Activated T-helper 17 cell treated with anti-CD3 and anti-CD28 coated beads, Interleukin-2, amount 50 U/mL, for 72 hours (primary cell): ENCODE measurements at regions not wholly inside any gene's neighbourhood (a gene's known extent, or its start where the extent isn't known, plus 50 kb on each side); places are given as distances from the start of the nearest gene placed in this dataset.

Experiments used
- ATAC-seq: fragments of 150-1000 bp; cut with Tn5 transposase; replicated peaks from 2 replicates; pipeline ENCODE4 v1.10.0; 2021; ENCODE audit warnings: mild to moderate bottlenecking, moderate library complexity
- H3K27ac Mint-ChIP-seq: one replicate; pipeline ENCODE4 v1.8.0; 2022; ENCODE audit warnings: mixed read lengths
- H3K27me3 Mint-ChIP-seq: one replicate; pipeline ENCODE4 v1.8.0; 2022; ENCODE audit warnings: mixed read lengths
- H3K36me3 Mint-ChIP-seq: one replicate; pipeline ENCODE4 v1.8.0; 2022; ENCODE audit warnings: low read depth, mild to moderate bottlenecking, mixed read lengths
- H3K4me1 Mint-ChIP-seq: one replicate; pipeline ENCODE4 v1.8.0; 2022; ENCODE audit warnings: mixed read lengths
- H3K4me3 Mint-ChIP-seq: one replicate; pipeline ENCODE4 v1.8.0; 2022; ENCODE audit warnings: mild to moderate bottlenecking, mixed read lengths
- H3K9me3 Mint-ChIP-seq: one replicate; pipeline ENCODE4 v1.8.0; 2022; ENCODE audit warnings: mixed read lengths

- no peak for ATAC-seq
These were observed 134.5 kb upstream of the IRX5 start for GRCh38 chr16:54796211-54796610.

GRCh38 chr16:54792811-54793210 lies 137.9 kb upstream of the IRX5 start:
- ATAC-seq, result no peak
- Mint-ChIP-seq H3K4me1 (no peaks in the 10 kb centered on the region), H3K36me3 (no peaks in the 10 kb centered on the region), H3K4me3 (no peak overlapping the region), H3K9me3 (no peaks in the 10 kb centered on the region), H3K27me3 (no peaks in the 10 kb centered on the region), H3K27ac (no peak overlapping the region)

More at GRCh38 chr16:54796211-54796610, 134.5 kb upstream of the IRX5 start:
- no peak overlapping the region for H3K4me3 Mint-ChIP-seq
- no peaks in the 10 kb centered on the region for H3K27me3 Mint-ChIP-seq
- H3K27ac Mint-ChIP-seq, result no peak overlapping the region
- peaks cover 10% of the 10 kb centered on the region for H3K9me3 Mint-ChIP-seq
- no peaks in the 10 kb centered on the region for H3K4me1 Mint-ChIP-seq
- no peaks in the 10 kb centered on the region for H3K36me3 Mint-ChIP-seq

GRCh38 chr16:54787045-54787444 lies 143.6 kb upstream of the IRX5 start:
- peaks cover 9% of the 10 kb centered on the region for H3K9me3 Mint-ChIP-seq
- H3K27ac Mint-ChIP-seq, result no peak overlapping the region
- H3K36me3 Mint-ChIP-seq, result no peaks in the 10 kb centered on the region
- H3K4me3 Mint-ChIP-seq, result no peak overlapping the region
- no peaks in the 10 kb centered on the region for H3K4me1 Mint-ChIP-seq
- H3K27me3 Mint-ChIP-seq, result no peaks in the 10 kb centered on the region
- ATAC-seq, result no peak

GRCh38 chr16:54783980-54784379 lies 146.7 kb upstream of the IRX5 start:
- Mint-ChIP-seq H3K4me1 (no peaks in the 10 kb centered on the region), H3K27me3 (peaks cover 3% of the 10 kb centered on the region), H3K36me3 (no peaks in the 10 kb centered on the region), H3K9me3 (peaks cover 9% of the 10 kb centered on the region), H3K27ac (no peak overlapping the region), H3K4me3 (no peak overlapping the region)
- ATAC-seq, result no peak

- no peak overlapping the region for H3K4me3 Mint-ChIP-seq
- no peaks in the 10 kb centered on the region for H3K36me3 Mint-ChIP-seq
- ATAC-seq, result no peak
- H3K27ac Mint-ChIP-seq, result no peak overlapping the region
- peaks cover 3% of the 10 kb centered on the region for H3K27me3 Mint-ChIP-seq
- H3K4me1 Mint-ChIP-seq, result no peaks in the 10 kb centered on the region
- H3K9me3 Mint-ChIP-seq, result peaks cover 9% of the 10 kb centered on the region
These were observed 147.4 kb upstream of the IRX5 start for GRCh38 chr16:54783226-54783625.

GRCh38 chr16:54780266-54780665 lies 150.4 kb upstream of the IRX5 start:
- Mint-ChIP-seq H3K9me3 (peaks cover 3% of the 10 kb centered on the region), H3K27me3 (peaks cover 5% of the 10 kb centered on the region), H3K36me3 (no peaks in the 10 kb centered on the region), H3K4me1 (no peaks in the 10 kb centered on the region), H3K4me3 (no peak overlapping the region), H3K27ac (no peak overlapping the region)
- no peak for ATAC-seq

- Mint-ChIP-seq H3K36me3 (no peaks in the 10 kb centered on the region), H3K27me3 (peaks cover 8% of the 10 kb centered on the region), H3K27ac (no peak overlapping the region), H3K9me3 (peaks cover 3% of the 10 kb centered on the region), H3K4me1 (no peaks in the 10 kb centered on the region), H3K4me3 (no peak overlapping the region)
- no peak for ATAC-seq
These were observed 151.1 kb upstream of the IRX5 start for GRCh38 chr16:54779549-54779948.

- Mint-ChIP-seq H3K36me3 (no peaks in the 10 kb centered on the region), H3K27me3 (peaks cover 21% of the 10 kb centered on the region), H3K4me3 (no peak overlapping the region), H3K9me3 (peaks cover 12% of the 10 kb centered on the region), H3K27ac (no peak overlapping the region), H3K4me1 (no peaks in the 10 kb centered on the region)
- no peak for ATAC-seq
These were observed 155.9 kb upstream of the IRX5 start for GRCh38 chr16:54774768-54775167.

GRCh38 chr16:54772400-54772799 lies 158.3 kb upstream of the IRX5 start:
- Mint-ChIP-seq H3K9me3 (peaks cover 12% of the 10 kb centered on the region), H3K27ac (no peak overlapping the region), H3K36me3 (no peaks in the 10 kb centered on the region), H3K4me3 (no peak overlapping the region), H3K4me1 (no peaks in the 10 kb centered on the region), H3K27me3 (peaks cover 18% of the 10 kb centered on the region)
- ATAC-seq, result no peak

- Mint-ChIP-seq H3K36me3 (no peaks in the 10 kb centered on the region), H3K9me3 (no peaks in the 10 kb centered on the region), H3K4me1 (no peaks in the 10 kb centered on the region), H3K4me3 (no peak overlapping the region), H3K27ac (no peak overlapping the region), H3K27me3 (no peaks in the 10 kb centered on the region)
- no peak for ATAC-seq
These were observed 164.3 kb upstream of the IRX5 start for GRCh38 chr16:54766355-54766754.

- H3K9me3 Mint-ChIP-seq, result peaks cover 8% of the 10 kb centered on the region
- H3K4me1 Mint-ChIP-seq, result no peaks in the 10 kb centered on the region
- peaks cover 6% of the 10 kb centered on the region for H3K27me3 Mint-ChIP-seq
- no peak for ATAC-seq
- no peak overlapping the region for H3K27ac Mint-ChIP-seq
- H3K36me3 Mint-ChIP-seq, result no peaks in the 10 kb centered on the region
- no peak overlapping the region for H3K4me3 Mint-ChIP-seq
These were observed 180.4 kb upstream of the IRX5 start for GRCh38 chr16:54750249-54750648.

- no peak overlapping the region for H3K4me3 Mint-ChIP-seq
- H3K27ac Mint-ChIP-seq, result no peak overlapping the region
- H3K36me3 Mint-ChIP-seq, result no peaks in the 10 kb centered on the region
- H3K9me3 Mint-ChIP-seq, result peaks cover 5% of the 10 kb centered on the region
- ATAC-seq, result no peak
- H3K4me1 Mint-ChIP-seq, result no peaks in the 10 kb centered on the region
- peaks cover 6% of the 10 kb centered on the region for H3K27me3 Mint-ChIP-seq
These were observed 182.0 kb upstream of the IRX5 start for GRCh38 chr16:54748611-54749190.

GRCh38 chr16:54746596-54746995 lies 184.1 kb upstream of the IRX5 start:
- ATAC-seq, result no peak
- Mint-ChIP-seq H3K27ac (no peak overlapping the region), H3K36me3 (no peaks in the 10 kb centered on the region), H3K9me3 (peaks cover 4% of the 10 kb centered on the region), H3K4me1 (no peaks in the 10 kb centered on the region), H3K27me3 (peaks cover 6% of the 10 kb centered on the region), H3K4me3 (no peak overlapping the region)

GRCh38 chr16:54744998-54745397 lies 185.7 kb upstream of the IRX5 start:
- H3K27ac Mint-ChIP-seq, result no peak overlapping the region
- peaks cover 9% of the 10 kb centered on the region for H3K27me3 Mint-ChIP-seq
- ATAC-seq, result no peak
- no peaks in the 10 kb centered on the region for H3K36me3 Mint-ChIP-seq
- H3K9me3 Mint-ChIP-seq, result peaks cover 4% of the 10 kb centered on the region
- no peak overlapping the region for H3K4me3 Mint-ChIP-seq
- H3K4me1 Mint-ChIP-seq, result no peaks in the 10 kb centered on the region

GRCh38 chr16:54742436-54742835 lies 188.2 kb upstream of the IRX5 start:
- Mint-ChIP-seq H3K27ac (no peak overlapping the region), H3K27me3 (peaks cover 9% of the 10 kb centered on the region), H3K36me3 (no peaks in the 10 kb centered on the region), H3K9me3 (peaks cover 3% of the 10 kb centered on the region), H3K4me3 (no peak overlapping the region), H3K4me1 (no peaks in the 10 kb centered on the region)
- no peak for ATAC-seq

GRCh38 chr16:54739381-54739780 lies 191.3 kb upstream of the IRX5 start:
- no peak overlapping the region for H3K4me3 Mint-ChIP-seq
- H3K4me1 Mint-ChIP-seq, result no peaks in the 10 kb centered on the region
- no peaks in the 10 kb centered on the region for H3K36me3 Mint-ChIP-seq
- no peak for ATAC-seq
- peaks cover 3% of the 10 kb centered on the region for H3K27me3 Mint-ChIP-seq
- H3K27ac Mint-ChIP-seq, result no peak overlapping the region
- H3K9me3 Mint-ChIP-seq, result peaks cover 3% of the 10 kb centered on the region
